ENCODE measurements at regions not wholly inside any gene's neighbourhood (a gene's known extent, or its start where the extent isn't known, plus 50 kb on each side); places are given as distances from the start of the nearest gene placed in this dataset.

DNA sequence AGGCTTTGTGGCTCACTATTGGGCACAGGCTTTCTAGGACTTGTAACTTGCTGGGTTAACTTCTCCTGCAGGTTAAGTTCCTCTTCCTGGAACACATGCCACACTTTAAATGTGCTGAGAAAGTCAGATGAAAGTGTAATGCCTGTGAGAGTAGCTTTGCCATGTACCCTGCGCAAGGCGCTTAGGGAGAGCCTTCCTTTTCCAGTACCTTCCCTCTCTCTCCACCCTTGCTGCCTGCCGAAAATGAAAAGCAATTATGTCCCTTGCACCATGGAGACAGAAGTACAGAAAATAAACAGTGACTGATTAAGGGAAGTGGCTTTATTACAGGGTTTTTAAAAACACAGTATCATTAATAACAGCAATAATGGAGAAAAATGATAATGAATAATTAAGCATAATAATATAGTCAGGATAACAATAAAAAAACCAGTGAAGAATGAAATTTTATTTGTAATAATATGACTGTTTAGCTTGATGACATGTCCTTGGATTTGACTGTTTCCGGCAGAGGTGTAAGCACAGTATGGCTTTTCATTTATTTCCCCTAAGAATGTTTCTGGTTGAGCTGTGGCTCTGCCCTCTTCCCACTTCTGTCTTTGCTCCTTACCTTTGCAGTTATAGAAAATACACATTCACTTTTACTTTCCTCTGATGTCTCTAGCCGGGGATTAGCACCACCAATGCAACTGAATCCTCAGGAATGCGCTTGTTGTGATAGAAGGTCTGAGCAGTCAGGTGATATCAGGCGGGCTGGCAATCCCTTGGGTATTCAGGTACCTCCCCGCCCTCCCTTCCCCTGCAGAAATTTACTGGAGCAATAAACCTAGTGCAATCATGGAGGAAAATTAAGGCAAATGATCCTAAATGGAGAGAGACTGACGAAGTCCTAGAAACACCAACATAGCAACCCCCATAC is 472.3 kb upstream of the CITED2 start:
- POLR2A ChIA-PET: no interaction called here
- H3K4me3 Mint-ChIP-seq: no peak overlapping the region
- no peaks in the 10 kb centered on the region for H3K9me3 Mint-ChIP-seq (ENCODE audit: insufficient read depth)
- ATAC-seq (no peak), DNase-seq (no peak)
- H3K27ac Mint-ChIP-seq: no peak overlapping the region
- H3K27me3 Mint-ChIP-seq (ENCODE audit: low read depth): no peaks in the 10 kb centered on the region
- no peaks in the 10 kb centered on the region for H3K36me3 Mint-ChIP-seq (ENCODE audit: low read depth)
- CTCF ChIA-PET: no interaction called here
- no peaks in the 10 kb centered on the region for H3K4me1 Mint-ChIP-seq (ENCODE audit: low read depth)

DNA sequence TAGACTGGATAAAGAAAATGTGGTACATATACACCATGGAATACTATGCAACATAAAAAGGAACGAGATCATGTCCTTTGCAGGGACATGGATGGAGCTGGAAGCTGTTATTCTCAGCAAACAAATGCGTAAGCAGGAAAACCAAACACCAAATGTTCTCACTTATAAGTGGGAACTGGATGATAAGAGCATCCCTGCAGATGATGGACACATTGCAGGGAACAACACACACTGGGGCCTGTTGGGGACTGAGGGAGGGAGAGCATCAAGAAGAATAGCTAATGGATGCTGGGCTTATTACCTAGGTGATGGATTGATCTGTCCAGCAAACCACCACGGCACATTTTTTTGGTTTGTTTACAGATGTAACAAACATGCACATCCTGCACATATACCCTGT is 470.5 kb upstream of the CITED2 start:
- POLR2A ChIA-PET: no interaction called here
- Mint-ChIP-seq H3K4me3 (no peak overlapping the region), H3K27me3 (ENCODE audit: low read depth) (no peaks in the 10 kb centered on the region), H3K4me1 (ENCODE audit: low read depth) (no peaks in the 10 kb centered on the region), H3K9me3 (ENCODE audit: insufficient read depth) (no peaks in the 10 kb centered on the region), H3K27ac (no peak overlapping the region), H3K36me3 (ENCODE audit: low read depth) (no peaks in the 10 kb centered on the region)
- ATAC-seq (no peak), DNase-seq (no peak)
- CTCF ChIA-PET: no interaction called here

DNA sequence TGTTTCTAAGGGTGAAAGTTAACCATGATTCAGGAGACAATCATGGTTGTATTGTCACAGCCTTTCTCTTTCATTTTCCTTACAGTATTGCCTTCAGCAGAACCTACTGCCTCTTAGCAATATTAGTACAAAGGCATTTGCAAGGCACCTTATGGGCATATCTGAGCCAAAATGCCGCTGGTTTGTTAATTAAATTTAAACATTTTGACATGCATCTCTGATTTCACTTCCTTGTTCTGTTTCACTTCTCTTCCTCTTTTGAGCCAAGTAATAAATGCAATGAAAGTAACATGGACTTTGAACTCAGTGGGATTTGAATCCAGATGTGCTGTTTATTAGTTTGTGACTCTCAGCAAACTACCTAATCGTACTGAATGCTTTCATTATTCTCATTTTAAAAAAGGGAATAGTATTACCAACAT is 467.4 kb upstream of the CITED2 start:
- no peak for DNase-seq
- no peak overlapping the region for H3K4me3 Mint-ChIP-seq
- H3K27ac Mint-ChIP-seq: no peak overlapping the region
- H3K27me3 Mint-ChIP-seq (ENCODE audit: low read depth): no peaks in the 10 kb centered on the region
- POLR2A ChIA-PET: no interaction called here
- H3K4me1 Mint-ChIP-seq (ENCODE audit: low read depth): no peaks in the 10 kb centered on the region
- no peaks in the 10 kb centered on the region for H3K36me3 Mint-ChIP-seq (ENCODE audit: low read depth)
- no peaks in the 10 kb centered on the region for H3K9me3 Mint-ChIP-seq (ENCODE audit: insufficient read depth)
- CTCF ChIA-PET: no interaction called here
- ATAC-seq: no peak

DNA sequence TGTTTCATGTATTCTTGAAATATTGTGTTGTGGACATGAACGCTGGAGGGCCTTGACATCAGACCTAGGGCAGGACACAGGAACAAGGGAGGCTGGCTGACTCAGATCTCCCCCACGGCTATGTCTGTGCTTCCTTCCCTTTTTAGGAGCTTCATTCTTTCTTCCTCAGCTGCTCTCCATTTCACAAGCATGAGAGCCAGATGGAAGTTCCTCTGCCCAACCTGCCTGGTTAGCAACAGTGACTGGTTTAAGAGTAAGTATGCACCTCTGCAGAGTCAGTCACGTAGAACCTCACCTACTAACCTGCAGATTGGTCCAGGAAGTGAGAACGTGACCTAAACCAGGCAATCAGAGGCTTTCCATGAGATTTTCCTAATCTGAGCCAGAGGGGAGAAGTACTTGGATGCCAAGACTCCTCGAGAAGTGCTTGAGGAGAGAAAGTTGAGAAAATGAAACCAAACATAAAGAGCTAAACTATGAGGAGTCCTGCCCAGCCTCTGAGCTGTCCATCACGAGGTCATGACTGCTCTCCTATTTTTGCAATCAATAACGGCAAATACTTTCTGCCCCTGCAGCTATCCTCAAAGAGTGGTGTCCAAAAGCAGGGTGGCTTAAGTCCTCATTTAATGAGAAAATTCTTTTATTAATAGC is 465.2 kb upstream of the CITED2 start:
- Mint-ChIP-seq H3K9me3 (ENCODE audit: insufficient read depth) (no peaks in the 10 kb centered on the region), H3K27me3 (ENCODE audit: low read depth) (no peaks in the 10 kb centered on the region), H3K36me3 (ENCODE audit: low read depth) (no peaks in the 10 kb centered on the region), H3K4me1 (ENCODE audit: low read depth) (no peaks in the 10 kb centered on the region), H3K4me3 (no peak overlapping the region), H3K27ac (no peak overlapping the region)
- ChIA-PET POLR2A (no interaction called here), CTCF (no interaction called here)
- DNase-seq: no peak
- ATAC-seq: no peak

DNA sequence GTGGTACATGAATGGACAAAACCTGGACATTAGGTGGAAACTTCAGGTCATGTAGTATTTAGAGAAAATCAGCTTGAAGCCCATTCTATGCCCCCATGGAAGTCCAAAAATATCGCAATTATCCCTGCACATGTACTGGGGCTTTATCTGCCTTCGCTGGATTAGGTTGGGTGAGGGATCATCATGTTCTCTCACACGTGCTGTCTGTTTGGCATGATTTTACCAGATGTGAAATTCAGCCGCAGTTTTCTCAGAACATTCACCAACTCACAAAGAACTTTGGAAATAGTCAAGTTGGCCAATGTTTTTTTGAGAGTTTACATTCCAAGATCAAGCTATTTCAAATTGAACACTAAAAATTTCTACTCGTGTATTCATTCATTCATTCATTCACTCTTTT is 459.8 kb upstream of the CITED2 start:
- H3K4me3 Mint-ChIP-seq: no peak overlapping the region
- no peaks in the 10 kb centered on the region for H3K27me3 Mint-ChIP-seq (ENCODE audit: low read depth)
- no peak overlapping the region for H3K27ac Mint-ChIP-seq
- H3K9me3 Mint-ChIP-seq (ENCODE audit: insufficient read depth): no peaks in the 10 kb centered on the region
- DNase-seq: no peak
- H3K36me3 Mint-ChIP-seq (ENCODE audit: low read depth): no peaks in the 10 kb centered on the region
- ChIA-PET CTCF (no interaction called here), POLR2A (no interaction called here)
- ATAC-seq: no peak
- H3K4me1 Mint-ChIP-seq (ENCODE audit: low read depth): no peaks in the 10 kb centered on the region

DNA sequence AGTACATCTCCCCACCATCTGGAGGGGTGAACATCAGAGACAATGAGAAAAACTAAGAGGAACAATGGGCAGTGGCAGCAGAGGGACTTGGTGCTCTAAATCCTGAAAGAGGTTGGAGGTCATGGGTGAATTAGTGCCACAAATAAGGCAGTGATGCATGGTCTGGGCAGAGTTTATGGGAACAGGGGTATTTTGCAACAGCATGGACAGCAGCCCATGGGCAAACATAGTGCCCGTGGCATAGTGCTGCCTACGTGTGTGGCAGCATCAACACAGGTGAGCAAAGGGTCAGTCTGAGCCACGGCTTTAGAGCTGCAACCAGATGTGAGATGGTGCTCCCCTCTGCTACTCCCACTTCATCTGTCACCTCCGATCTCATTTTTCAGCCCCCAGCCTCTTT is 459.1 kb upstream of the CITED2 start:
- Mint-ChIP-seq H3K27me3 (ENCODE audit: low read depth) (no peaks in the 10 kb centered on the region), H3K4me3 (no peak overlapping the region), H3K4me1 (ENCODE audit: low read depth) (no peaks in the 10 kb centered on the region), H3K9me3 (ENCODE audit: insufficient read depth) (no peaks in the 10 kb centered on the region), H3K27ac (no peak overlapping the region), H3K36me3 (ENCODE audit: low read depth) (no peaks in the 10 kb centered on the region)
- ChIA-PET CTCF (no interaction called here), POLR2A (no interaction called here)
- ATAC-seq (no peak), DNase-seq (no peak)

DNA sequence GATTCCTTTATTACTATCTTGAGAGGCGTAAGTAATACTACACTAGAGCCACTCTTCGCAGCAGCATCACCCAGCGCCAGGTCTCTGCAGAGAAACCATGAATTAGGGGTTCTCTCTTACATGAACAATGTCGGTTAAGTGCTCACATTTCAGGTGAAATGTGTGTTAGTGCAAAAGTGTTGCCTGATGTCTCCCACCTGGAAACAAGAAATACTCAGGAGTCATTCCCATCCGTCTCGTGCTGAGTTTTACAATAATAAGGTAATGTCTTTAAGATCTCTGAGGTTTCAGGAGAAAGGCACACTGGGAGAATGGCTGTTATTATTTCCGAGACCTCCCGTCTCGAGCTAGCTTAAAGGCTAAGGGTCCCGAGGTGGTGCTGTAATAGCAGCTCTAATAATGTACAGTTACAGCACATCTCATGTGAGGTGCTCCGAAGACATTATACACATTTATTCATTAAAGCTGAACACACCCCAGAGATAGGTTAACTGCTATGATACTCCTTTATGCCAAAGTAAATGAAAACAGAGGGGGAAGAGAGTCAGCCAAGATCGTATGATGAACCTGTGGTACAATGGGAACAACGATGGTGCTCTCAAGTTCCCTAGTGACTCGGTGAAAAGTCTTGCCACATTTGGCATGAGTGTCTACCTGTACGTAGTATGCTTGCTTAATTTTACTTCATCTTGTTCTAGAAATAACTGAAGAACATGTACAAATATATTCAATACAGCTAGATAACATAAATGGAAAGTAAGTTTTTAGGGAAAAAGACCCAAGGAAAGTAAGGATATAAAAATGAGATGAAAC is 458.3 kb upstream of the CITED2 start:
- CTCF ChIA-PET: no interaction called here

DNA sequence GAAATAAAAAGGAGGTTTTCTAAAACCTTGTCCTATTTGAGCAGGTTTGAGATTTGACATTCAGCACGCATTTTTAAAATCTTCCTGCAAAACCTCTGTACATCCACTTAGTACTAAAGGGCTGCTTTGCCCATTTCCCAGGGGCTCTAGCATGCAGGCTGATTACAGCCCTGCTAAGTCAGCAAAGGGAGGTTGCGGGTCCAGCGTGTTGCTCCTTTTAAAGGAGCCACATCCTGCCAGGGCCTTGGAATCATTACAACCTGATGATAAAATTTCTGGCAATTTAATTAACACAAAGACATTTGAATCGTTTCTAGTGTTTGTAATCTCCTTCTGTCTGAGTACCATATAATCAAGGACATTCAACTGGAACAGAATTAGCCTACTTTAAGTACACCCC is 455.1 kb upstream of the CITED2 start:
- Mint-ChIP-seq H3K36me3 (ENCODE audit: low read depth) (no peaks in the 10 kb centered on the region), H3K27ac (no peak overlapping the region)
- CTCF ChIA-PET: no interaction called here

More for the DNA sequence above, 458.3 kb upstream of the CITED2 start:
- DNase-seq: no peak
- no peak overlapping the region for H3K4me3 Mint-ChIP-seq
- no peaks in the 10 kb centered on the region for H3K36me3 Mint-ChIP-seq (ENCODE audit: low read depth)
- H3K27me3 Mint-ChIP-seq (ENCODE audit: low read depth): no peaks in the 10 kb centered on the region
- H3K9me3 Mint-ChIP-seq (ENCODE audit: insufficient read depth): no peaks in the 10 kb centered on the region
- POLR2A ChIA-PET: no interaction called here
- no peak for ATAC-seq
- H3K4me1 Mint-ChIP-seq (ENCODE audit: low read depth): no peaks in the 10 kb centered on the region
- no peak overlapping the region for H3K27ac Mint-ChIP-seq

DNA sequence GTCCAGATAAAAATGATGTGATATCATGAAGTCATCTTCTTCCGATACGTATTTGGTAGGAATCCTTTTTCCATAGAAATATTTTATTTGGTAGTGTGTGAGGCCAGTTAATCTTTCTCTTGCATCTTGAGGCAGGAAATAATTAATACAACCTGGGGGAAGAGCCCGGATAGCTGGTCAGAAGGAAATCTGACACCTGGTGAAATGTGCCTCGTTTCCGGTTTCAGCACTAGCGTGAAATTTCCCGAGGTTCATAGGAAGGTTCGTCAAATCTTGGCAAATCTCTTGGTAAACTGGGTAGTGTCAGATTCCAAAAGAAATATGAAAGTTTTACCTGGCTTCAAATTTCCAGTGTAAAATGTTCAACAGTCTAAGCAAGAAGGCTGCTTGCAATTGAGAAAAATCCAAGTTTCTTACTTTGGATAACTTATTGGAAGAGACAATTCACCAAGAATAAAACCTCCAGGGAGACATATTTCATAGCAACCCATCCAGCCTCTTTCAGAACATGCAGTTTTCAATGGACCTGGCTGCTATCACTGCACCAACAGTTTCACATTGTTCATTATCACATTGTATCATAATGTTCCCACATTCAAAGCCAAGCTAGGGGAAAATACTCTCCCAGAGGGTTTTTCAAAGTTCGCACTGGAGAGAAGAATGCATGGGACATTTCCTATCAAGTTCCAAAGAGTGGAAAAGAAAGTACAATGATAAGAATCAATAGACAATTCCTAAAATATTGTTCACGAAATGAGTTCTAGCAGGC is 454.5 kb upstream of the CITED2 start:
- Mint-ChIP-seq H3K4me3 (no peak overlapping the region), H3K36me3 (ENCODE audit: low read depth) (no peaks in the 10 kb centered on the region), H3K4me1 (ENCODE audit: low read depth) (no peaks in the 10 kb centered on the region), H3K27me3 (ENCODE audit: low read depth) (peaks cover 6% of the 10 kb centered on the region), H3K27ac (no peak overlapping the region), H3K9me3 (ENCODE audit: insufficient read depth) (no peaks in the 10 kb centered on the region)
- ChIA-PET POLR2A (no interaction called here), CTCF (no interaction called here)
- DNase-seq: no peak
- ATAC-seq: no peak

More for the DNA sequence above, 455.1 kb upstream of the CITED2 start:
- H3K4me3 Mint-ChIP-seq: no peak overlapping the region
- H3K27me3 Mint-ChIP-seq (ENCODE audit: low read depth): peaks cover 6% of the 10 kb centered on the region
- POLR2A ChIA-PET: no interaction called here
- ATAC-seq (no peak), DNase-seq (no peak)
- no peaks in the 10 kb centered on the region for H3K4me1 Mint-ChIP-seq (ENCODE audit: low read depth)
- no peaks in the 10 kb centered on the region for H3K9me3 Mint-ChIP-seq (ENCODE audit: insufficient read depth)

DNA sequence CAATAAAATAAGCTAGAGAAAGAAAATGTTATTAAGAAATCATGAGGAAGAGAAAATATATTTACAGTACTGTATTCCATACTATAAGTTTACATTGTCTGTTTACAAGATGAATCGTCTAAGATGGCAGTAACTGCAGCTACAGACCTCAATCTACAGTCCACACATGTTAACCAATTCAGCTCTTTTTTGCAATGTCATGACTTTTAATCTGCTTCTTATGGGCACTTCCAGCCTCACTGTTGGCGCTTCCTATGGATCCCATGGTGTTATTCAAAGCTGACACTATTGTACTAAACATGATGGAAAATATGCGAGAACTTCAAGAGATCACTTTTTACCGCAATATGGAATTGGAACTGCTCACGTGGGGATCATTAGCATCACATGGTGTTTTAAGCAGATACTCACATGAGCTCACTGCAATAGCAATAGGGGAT is 451.5 kb upstream of the CITED2 start:
- Mint-ChIP-seq H3K27me3 (ENCODE audit: low read depth) (peaks cover 6% of the 10 kb centered on the region), H3K9me3 (ENCODE audit: insufficient read depth) (no peaks in the 10 kb centered on the region), H3K36me3 (ENCODE audit: low read depth) (no peaks in the 10 kb centered on the region), H3K4me1 (ENCODE audit: low read depth) (no peaks in the 10 kb centered on the region), H3K27ac (no peak overlapping the region), H3K4me3 (no peak overlapping the region)
- ATAC-seq (no peak), DNase-seq (no peak)
- ChIA-PET CTCF (no interaction called here), POLR2A (no interaction called here)

DNA sequence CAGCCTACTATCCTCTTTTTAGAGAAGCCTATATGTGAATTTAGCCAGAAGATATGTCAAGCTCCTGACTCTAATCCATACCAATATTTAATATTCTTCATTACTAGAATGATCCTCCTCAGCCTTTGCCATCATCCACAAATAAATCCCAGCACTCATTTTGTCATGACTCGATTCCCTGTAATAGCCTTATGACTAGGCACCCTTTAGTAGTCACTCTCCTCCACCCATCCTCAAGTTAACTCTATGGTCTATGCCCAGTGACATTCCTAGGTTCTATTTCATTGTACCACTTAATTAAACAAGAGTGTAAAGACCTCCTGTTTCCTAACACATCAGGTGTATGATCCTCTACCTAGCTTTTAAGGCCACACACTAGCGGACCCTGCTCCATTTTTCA is 450.4 kb upstream of the CITED2 start:
- Mint-ChIP-seq H3K36me3 (ENCODE audit: low read depth) (no peaks in the 10 kb centered on the region), H3K9me3 (ENCODE audit: insufficient read depth) (no peaks in the 10 kb centered on the region), H3K4me1 (ENCODE audit: low read depth) (no peaks in the 10 kb centered on the region), H3K27ac (no peak overlapping the region), H3K27me3 (ENCODE audit: low read depth) (peaks cover 6% of the 10 kb centered on the region), H3K4me3 (no peak overlapping the region)
- ATAC-seq: no peak
- POLR2A ChIA-PET: no interaction called here
- CTCF ChIA-PET: no interaction called here
- no peak for DNase-seq

DNA sequence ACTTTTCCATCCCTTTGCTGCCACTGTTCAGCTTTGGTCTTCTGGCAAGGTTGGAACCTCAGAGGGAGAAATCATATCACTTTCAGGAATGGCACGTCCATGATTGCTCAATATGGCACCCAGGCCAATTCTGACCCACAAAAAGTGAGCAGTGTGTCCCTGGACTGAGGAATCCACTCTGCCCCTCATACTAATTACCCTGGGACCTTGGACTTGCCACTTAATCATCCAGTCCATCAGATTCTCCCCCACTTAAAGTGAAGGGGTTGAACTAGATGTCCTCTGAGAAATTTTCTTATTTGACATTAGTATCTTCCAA is 449.3 kb upstream of the CITED2 start:
- H3K9me3 Mint-ChIP-seq (ENCODE audit: insufficient read depth): no peaks in the 10 kb centered on the region
- DNase-seq: no peak
- POLR2A ChIA-PET: no interaction called here
- no peaks in the 10 kb centered on the region for H3K4me1 Mint-ChIP-seq (ENCODE audit: low read depth)
- no peak for ATAC-seq
- peaks cover 6% of the 10 kb centered on the region for H3K27me3 Mint-ChIP-seq (ENCODE audit: low read depth)
- no peak overlapping the region for H3K4me3 Mint-ChIP-seq
- H3K27ac Mint-ChIP-seq: no peak overlapping the region
- H3K36me3 Mint-ChIP-seq (ENCODE audit: low read depth): no peaks in the 10 kb centered on the region
- CTCF ChIA-PET: no interaction called here

All from activated CD8-positive, alpha-beta T cell treated with anti-CD3 and anti-CD28 coated beads, Interleukin-2, amount 10 ng/mL, durations not matched to agents 7 days and 5 days (primary cell).